Activated CD4-positive, alpha-beta T cell treated with anti-CD3 and anti-CD28 coated beads, Interleukin-2, amount 10 ng/mL, durations not matched to agents 24 days and 14 days (primary cell): ENCODE measurements at regions not wholly inside any gene's neighbourhood (a gene's known extent, or its start where the extent isn't known, plus 50 kb on each side); places are given as distances from the start of the nearest gene placed in this dataset.
A peak's percentile ranks its signal among the peaks of the same experiment; 100 is the strongest.

Source experiments
- DNase-seq: peaks from one replicate; pipeline ENCODE4 v3.0.0; 2022
- H3K27ac Mint-ChIP-seq: one replicate; pipeline ENCODE4 v1.8.0; 2022; ENCODE audit warnings: mild to moderate bottlenecking, mixed read lengths
- H3K27me3 Mint-ChIP-seq: one replicate; pipeline ENCODE4 v1.8.0; 2022; ENCODE audit warnings: mixed read lengths
- H3K36me3 Mint-ChIP-seq: one replicate; pipeline ENCODE4 v1.8.0; 2022; ENCODE audit warnings: low read depth, mild to moderate bottlenecking, mixed read lengths
- H3K4me1 Mint-ChIP-seq: one replicate; pipeline ENCODE4 v1.8.0; 2021; ENCODE audit warnings: mixed read lengths
- H3K4me3 Mint-ChIP-seq: one replicate; pipeline ENCODE4 v1.8.0; 2022; ENCODE audit warnings: mild to moderate bottlenecking, moderate library complexity, mixed read lengths
- H3K9me3 Mint-ChIP-seq: one replicate; pipeline ENCODE4 v1.8.0; 2021; ENCODE audit warnings: mixed read lengths
- intact Hi-C: fragments of 100-400 bp; cut with micrococcal nuclease; formaldehyde crosslinking; loops from one replicate; pipeline ENCODE4 v1.15.1; 2023

- intact Hi-C loops, result no loop called here
- no peaks in the 10 kb centered on the region for H3K9me3 Mint-ChIP-seq
- DNase-seq, result no peak
- H3K4me1 Mint-ChIP-seq, result no peaks in the 10 kb centered on the region
- H3K4me3 Mint-ChIP-seq, result no peak overlapping the region
- no peaks in the 10 kb centered on the region for H3K27me3 Mint-ChIP-seq
- no peak overlapping the region for H3K27ac Mint-ChIP-seq
- H3K36me3 Mint-ChIP-seq, result no peaks in the 10 kb centered on the region
Observed at GRCh38 chr18:73924307-73924706, 223.3 kb downstream of the FBXO15 start.

GRCh38 chr18:73923866-73924265, 223.8 kb downstream of the FBXO15 start:
- Mint-ChIP-seq H3K27me3 (no peaks in the 10 kb centered on the region), H3K36me3 (no peaks in the 10 kb centered on the region), H3K4me3 (no peak overlapping the region), H3K9me3 (no peaks in the 10 kb centered on the region), H3K27ac (no peak overlapping the region), H3K4me1 (no peaks in the 10 kb centered on the region)
- intact Hi-C loops, result no loop called here
- DNase-seq, result peak; percentile 27

- Mint-ChIP-seq H3K36me3 (no peaks in the 10 kb centered on the region), H3K4me3 (no peak overlapping the region), H3K27ac (no peak overlapping the region), H3K9me3 (no peaks in the 10 kb centered on the region), H3K27me3 (no peaks in the 10 kb centered on the region), H3K4me1 (no peaks in the 10 kb centered on the region)
- intact Hi-C loops, result no loop called here
- peak; percentile 21 for DNase-seq
Observed at GRCh38 chr18:73920033-73920432, 227.6 kb downstream of the FBXO15 start.

GRCh38 chr18:73918816-73919215, 228.8 kb downstream of the FBXO15 start:
- DNase-seq, result peak; percentile 41
- Mint-ChIP-seq H3K36me3 (no peaks in the 10 kb centered on the region), H3K4me1 (no peaks in the 10 kb centered on the region), H3K4me3 (no peak overlapping the region), H3K27me3 (no peaks in the 10 kb centered on the region), H3K27ac (no peak overlapping the region), H3K9me3 (no peaks in the 10 kb centered on the region)
- intact Hi-C loops, result no loop called here

- H3K27me3 Mint-ChIP-seq, result no peaks in the 10 kb centered on the region
- no peak for DNase-seq
- H3K9me3 Mint-ChIP-seq, result no peaks in the 10 kb centered on the region
- intact Hi-C loops, result no loop called here
- H3K4me1 Mint-ChIP-seq, result no peaks in the 10 kb centered on the region
- no peak overlapping the region for H3K27ac Mint-ChIP-seq
- no peak overlapping the region for H3K4me3 Mint-ChIP-seq
- no peaks in the 10 kb centered on the region for H3K36me3 Mint-ChIP-seq
Observed at GRCh38 chr18:73917046-73917445, 230.6 kb downstream of the FBXO15 start.

GRCh38 chr18:73913505-73913904, 234.1 kb downstream of the FBXO15 start:
- H3K9me3 Mint-ChIP-seq, result no peaks in the 10 kb centered on the region

GRCh38 chr18:73908323-73908722, 239.3 kb downstream of the FBXO15 start:
- intact Hi-C loops, result no loop called here
- Mint-ChIP-seq H3K4me1 (no peaks in the 10 kb centered on the region), H3K9me3 (no peaks in the 10 kb centered on the region), H3K4me3 (no peak overlapping the region), H3K36me3 (no peaks in the 10 kb centered on the region), H3K27ac (no peak overlapping the region), H3K27me3 (no peaks in the 10 kb centered on the region)
- DNase-seq, result peak; percentile 64

More at GRCh38 chr18:73913505-73913904, 234.1 kb downstream of the FBXO15 start:
- no peak overlapping the region for H3K4me3 Mint-ChIP-seq
- H3K4me1 Mint-ChIP-seq, result no peaks in the 10 kb centered on the region
- no peak overlapping the region for H3K27ac Mint-ChIP-seq
- no peak for DNase-seq
- intact Hi-C loops, result loop anchor here (5.0 kb wide), 1 partner anchor 51 kb away; no protein-coding TSS in a partner anchor
- no peaks in the 10 kb centered on the region for H3K27me3 Mint-ChIP-seq
- no peaks in the 10 kb centered on the region for H3K36me3 Mint-ChIP-seq

GRCh38 chr18:73901566-73901965, 246.1 kb downstream of the FBXO15 start:
- Mint-ChIP-seq H3K4me3 (no peak overlapping the region), H3K27ac (no peak overlapping the region), H3K27me3 (peaks cover 6% of the 10 kb centered on the region), H3K9me3 (no peaks in the 10 kb centered on the region), H3K36me3 (no peaks in the 10 kb centered on the region), H3K4me1 (no peaks in the 10 kb centered on the region)
- intact Hi-C loops, result no loop called here
- DNase-seq, result peak; percentile 29

- DNase-seq, result no peak
- intact Hi-C loops, result no loop called here
- Mint-ChIP-seq H3K4me1 (no peaks in the 10 kb centered on the region), H3K27ac (no peak overlapping the region), H3K4me3 (no peak overlapping the region), H3K9me3 (no peaks in the 10 kb centered on the region), H3K27me3 (peaks cover 6% of the 10 kb centered on the region), H3K36me3 (no peaks in the 10 kb centered on the region)
Observed at GRCh38 chr18:73901151-73901550, 246.5 kb downstream of the FBXO15 start.

- peak; percentile 12 for DNase-seq
- H3K27me3 Mint-ChIP-seq, result peaks cover 6% of the 10 kb centered on the region
- no peaks in the 10 kb centered on the region for H3K36me3 Mint-ChIP-seq
- no peaks in the 10 kb centered on the region for H3K4me1 Mint-ChIP-seq
- intact Hi-C loops, result no loop called here
- no peak overlapping the region for H3K4me3 Mint-ChIP-seq
- H3K9me3 Mint-ChIP-seq, result no peaks in the 10 kb centered on the region
- no peak overlapping the region for H3K27ac Mint-ChIP-seq
Observed at GRCh38 chr18:73900106-73900835, 247.4 kb downstream of the FBXO15 start.

- Mint-ChIP-seq H3K27me3 (peaks cover 3% of the 10 kb centered on the region), H3K4me3 (no peak overlapping the region), H3K9me3 (no peaks in the 10 kb centered on the region), H3K27ac (no peak overlapping the region), H3K36me3 (no peaks in the 10 kb centered on the region), H3K4me1 (no peaks in the 10 kb centered on the region)
- DNase-seq, result no peak
- intact Hi-C loops, result no loop called here
Observed at GRCh38 chr18:73897517-73897916, 250.1 kb downstream of the FBXO15 start.

GRCh38 chr18:73896685-73897084, 250.9 kb downstream of the FBXO15 start:
- Mint-ChIP-seq H3K27me3 (peaks cover 3% of the 10 kb centered on the region), H3K4me3 (no peak overlapping the region), H3K27ac (no peak overlapping the region), H3K4me1 (no peaks in the 10 kb centered on the region), H3K36me3 (no peaks in the 10 kb centered on the region), H3K9me3 (no peaks in the 10 kb centered on the region)
- intact Hi-C loops, result no loop called here
- DNase-seq, result peak; percentile 33

- no peak overlapping the region for H3K27ac Mint-ChIP-seq
- peaks cover 3% of the 10 kb centered on the region for H3K27me3 Mint-ChIP-seq
- no peak overlapping the region for H3K4me3 Mint-ChIP-seq
- H3K4me1 Mint-ChIP-seq, result no peaks in the 10 kb centered on the region
- no peaks in the 10 kb centered on the region for H3K36me3 Mint-ChIP-seq
- DNase-seq, result peak; percentile 43
- no peaks in the 10 kb centered on the region for H3K9me3 Mint-ChIP-seq
- intact Hi-C loops, result no loop called here
Observed at GRCh38 chr18:73895701-73896100, 251.9 kb downstream of the FBXO15 start.

- no peaks in the 10 kb centered on the region for H3K36me3 Mint-ChIP-seq
- H3K4me3 Mint-ChIP-seq, result no peak overlapping the region
- H3K4me1 Mint-ChIP-seq, result no peaks in the 10 kb centered on the region
- no peaks in the 10 kb centered on the region for H3K9me3 Mint-ChIP-seq
- intact Hi-C loops, result loop anchor here (5.0 kb wide), 1 partner anchor 223 kb away; no protein-coding TSS in a partner anchor
- peaks cover 3% of the 10 kb centered on the region for H3K27me3 Mint-ChIP-seq
- H3K27ac Mint-ChIP-seq, result no peak overlapping the region
- DNase-seq, result no peak
Observed at GRCh38 chr18:73893880-73894279, 253.8 kb downstream of the FBXO15 start.
